NCI-H524 (cell line): ENCODE measurements at regions not wholly inside any gene's neighbourhood (a gene's known extent, or its start where the extent isn't known, plus 50 kb on each side); places are given as distances from the start of the nearest gene placed in this dataset.
A peak's percentile ranks its signal among the peaks of the same experiment; 100 is the strongest.

ENCODE experiments used
- DNase-seq, 2 experiments: peaks; one replicate each; lab custom pipeline; 2025; lab: John Stamatoyannopoulos, UW

DNA sequence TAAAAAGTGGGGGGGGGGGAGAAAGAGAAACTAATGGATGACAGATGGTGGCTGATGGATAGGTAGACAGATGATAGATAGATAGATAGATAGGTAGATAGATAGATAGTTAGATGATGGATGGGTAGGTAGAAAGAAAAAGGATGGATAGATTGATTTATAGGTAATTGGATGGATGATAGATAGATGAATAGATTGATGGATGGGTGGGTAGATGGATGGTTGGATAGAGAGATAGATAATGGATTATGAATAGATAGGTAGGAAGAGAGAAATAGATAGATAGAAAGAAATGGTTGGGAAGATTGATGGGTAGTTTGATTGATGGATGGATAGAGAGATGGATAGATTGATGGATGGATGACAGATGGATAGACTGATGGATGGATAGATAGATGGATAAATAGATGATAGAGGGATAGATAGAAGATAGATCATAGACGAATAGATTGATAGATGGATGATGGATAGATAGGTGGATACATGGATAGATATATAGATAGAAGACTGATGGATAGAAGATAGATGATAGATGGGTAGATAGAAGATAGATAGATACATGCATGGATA, 337.1 kb downstream of the C16orf95 start:
- no peak for DNase-seq

DNA sequence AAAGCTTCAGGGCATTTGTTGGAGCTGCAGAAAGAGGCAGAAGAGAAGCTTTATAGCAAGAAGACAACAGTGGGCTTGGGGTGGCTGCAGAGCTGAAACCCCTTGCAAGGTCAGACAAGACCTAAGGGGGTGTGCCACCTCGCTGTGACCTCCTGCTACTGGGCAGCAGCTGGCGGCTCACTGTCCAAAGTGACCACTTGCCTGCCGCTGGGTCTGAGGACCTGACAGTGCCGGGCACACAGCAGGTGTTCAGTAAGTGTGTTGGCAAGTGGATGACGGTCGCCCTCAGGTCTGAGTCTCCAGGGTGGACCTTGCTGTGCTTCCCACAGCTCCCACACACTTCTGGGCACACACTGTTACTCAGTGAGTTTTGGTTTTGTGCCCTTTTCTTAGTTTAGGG, 336.5 kb downstream of the C16orf95 start:
- DNase-seq, result no peak

DNA sequence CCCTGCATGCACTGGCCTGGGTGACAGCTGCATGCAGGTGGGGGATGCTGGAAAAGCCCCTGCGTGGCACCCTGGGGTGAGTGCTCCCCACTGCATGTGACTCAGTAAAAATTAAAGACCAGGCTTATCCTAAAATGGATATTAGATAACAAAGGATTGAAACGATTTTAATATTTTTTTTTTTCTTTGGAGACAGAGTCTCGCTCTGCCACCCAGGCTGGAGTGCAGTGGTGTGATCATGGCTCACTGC, 334.9 kb downstream of the C16orf95 start:
- no peak for DNase-seq

DNA sequence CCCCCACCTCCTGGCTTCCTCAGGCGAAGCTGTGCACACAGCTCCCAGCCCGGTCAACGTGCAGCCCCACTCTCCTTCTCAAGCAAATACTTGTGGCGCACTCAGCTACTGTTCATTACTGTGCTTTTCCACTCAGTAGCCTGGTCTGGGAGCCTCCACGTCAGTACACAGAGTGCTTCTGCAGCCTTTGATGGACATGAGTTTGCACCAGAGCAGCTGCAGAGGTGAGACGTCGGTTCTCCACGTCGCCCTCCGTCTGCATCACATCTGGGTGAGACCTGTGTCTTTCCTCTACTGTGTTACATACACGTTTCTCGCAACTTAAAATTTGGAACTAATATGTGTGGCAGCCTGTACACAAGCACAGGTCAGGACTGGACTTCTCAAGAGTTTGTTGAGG, 334.3 kb downstream of the C16orf95 start:
- DNase-seq, result no peak

DNA sequence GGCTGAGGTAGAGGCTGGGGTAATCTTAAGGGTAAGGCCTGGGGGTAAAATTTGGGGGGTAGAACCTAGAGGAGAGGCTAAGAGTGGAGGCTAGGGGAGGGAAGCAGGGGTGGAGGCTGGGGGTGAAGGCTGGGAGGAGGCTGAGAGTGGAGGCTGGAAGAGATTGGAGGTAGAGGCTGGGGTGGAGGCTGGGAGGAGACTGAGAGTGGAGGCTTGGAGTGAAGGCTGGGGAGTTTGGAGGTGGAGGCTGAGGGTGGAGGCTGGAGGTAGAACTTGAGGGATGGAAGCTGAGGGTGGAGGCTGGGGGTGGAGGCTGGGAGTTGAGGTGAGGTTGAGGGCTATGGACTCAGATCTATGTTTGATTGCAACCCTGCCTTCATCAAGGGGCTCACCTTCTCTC, 333.6 kb downstream of the C16orf95 start:
- DNase-seq, result no peak

DNA sequence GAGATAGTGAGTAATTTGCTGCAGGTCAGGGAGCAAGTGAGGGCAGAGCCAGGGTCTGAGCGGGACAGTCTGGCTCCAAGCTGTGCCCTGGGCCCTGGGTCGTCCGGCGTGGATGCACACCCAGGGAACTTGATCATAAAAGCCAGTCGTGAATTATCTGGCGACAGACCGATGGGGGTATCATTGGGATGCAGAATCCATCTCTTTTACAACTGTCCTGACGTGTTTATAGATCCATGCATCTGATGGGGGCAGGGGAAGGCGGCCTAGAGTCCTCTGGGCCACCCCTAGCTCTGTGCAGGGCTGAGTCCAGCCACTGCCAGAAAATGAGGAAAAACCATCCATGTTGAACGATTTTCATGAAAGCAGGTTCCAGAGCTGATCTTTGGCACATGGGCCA, 332.8 kb downstream of the C16orf95 start:
- no peak for DNase-seq

DNA sequence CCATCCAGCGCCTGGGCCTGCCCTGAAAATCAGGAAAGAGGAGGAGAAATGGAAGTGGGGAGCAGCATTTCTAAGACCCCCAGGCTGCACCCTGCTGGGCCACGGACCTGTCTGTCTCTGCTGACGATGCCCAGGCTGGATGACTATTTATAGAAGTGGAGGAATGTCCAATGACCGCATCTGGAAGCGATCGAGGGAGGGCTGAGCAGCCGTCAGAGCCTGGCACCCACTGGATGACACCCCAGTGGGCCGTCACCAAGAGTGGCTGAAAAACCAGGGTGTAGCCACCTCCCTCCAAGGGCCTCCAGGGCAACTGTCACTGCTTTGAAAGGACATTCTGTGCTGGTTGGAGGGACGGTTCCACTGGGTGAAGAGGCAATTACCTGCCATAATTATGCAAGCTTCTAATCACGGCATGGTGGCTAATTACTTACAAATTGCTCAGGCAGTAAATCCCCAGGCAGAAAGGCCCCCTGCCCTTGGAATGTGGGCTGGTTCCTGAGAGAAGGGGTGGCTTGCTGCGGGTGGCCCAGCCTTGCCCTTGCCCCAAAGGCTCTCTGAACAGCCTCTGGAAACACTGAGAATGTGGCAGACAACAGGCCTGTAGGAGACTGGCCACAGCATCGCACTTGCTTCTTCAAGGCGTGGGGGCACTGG, 332.1 kb downstream of the C16orf95 start:
- no peak for DNase-seq

DNA sequence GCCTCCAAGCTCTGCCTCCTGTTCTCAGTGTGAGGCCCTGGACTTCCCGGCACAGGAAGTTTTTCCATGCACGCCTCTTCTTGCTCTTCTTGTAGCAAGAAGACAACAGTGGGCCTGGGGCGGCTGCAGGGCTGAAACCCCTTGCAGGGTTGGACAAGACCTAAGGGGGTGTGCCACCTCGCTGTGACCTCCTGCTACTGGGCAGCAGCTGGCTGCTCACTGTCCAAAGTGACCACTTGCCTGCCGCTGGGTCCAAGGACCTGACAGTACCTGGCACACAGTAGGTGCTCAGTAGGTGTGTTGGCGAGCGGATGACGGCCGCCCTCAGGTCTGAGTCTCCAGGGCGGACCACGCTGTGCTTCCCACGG, 331.6 kb downstream of the C16orf95 start:
- DNase-seq, result no peak

DNA sequence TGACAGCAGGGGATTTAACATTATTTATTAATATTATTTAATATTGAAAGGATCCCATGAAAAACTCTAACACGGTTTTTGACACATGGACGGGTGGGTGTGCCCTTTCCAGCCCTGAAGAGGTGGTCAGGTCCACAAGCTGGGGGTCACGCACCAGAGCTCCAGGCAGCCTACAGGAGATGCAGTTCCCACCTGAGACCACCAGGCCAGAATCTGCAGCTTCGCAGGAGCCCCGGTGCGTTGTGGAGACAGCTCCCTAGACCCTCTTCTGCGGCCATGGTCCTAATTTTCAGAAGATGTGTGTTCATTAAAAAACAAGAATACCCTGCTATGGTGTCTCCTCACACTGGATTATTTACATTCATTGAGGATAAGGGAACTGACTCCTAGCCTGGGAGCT, 331.1 kb downstream of the C16orf95 start:
- no peak for DNase-seq

DNA sequence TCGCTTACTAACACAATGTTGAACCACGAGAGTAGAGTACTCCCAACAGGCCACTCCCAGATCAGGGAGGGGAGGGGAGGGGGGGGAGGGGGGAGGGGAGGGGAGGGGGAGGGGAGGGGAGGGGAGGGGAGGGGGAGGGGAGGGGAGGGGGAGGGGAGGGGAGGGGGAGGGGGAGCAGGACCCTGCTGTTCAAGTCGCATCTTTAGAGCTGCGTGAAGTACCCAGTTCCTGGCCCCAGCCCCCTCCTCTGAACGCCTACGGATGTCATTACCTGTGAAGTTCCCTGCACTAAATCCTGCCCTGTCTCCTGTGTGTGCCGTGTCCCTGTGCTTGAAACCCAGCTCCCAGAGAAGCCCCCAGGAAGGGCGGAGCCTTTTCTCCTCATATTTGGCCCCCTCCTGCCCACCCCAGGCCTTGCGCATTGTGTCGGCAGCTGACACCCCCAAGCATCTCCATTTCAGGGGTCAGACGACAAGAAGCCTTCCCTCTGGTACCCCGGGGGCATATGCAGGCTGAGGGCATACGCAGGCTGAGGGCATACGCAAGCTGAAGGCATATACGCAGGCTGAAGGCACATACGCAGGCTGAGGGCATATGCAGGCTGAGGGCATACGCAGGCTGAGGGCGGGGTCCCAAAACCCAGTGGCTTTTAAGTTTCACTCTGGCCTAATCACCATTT, 330.2 kb downstream of the C16orf95 start:
- DNase-seq, result no peak

DNA sequence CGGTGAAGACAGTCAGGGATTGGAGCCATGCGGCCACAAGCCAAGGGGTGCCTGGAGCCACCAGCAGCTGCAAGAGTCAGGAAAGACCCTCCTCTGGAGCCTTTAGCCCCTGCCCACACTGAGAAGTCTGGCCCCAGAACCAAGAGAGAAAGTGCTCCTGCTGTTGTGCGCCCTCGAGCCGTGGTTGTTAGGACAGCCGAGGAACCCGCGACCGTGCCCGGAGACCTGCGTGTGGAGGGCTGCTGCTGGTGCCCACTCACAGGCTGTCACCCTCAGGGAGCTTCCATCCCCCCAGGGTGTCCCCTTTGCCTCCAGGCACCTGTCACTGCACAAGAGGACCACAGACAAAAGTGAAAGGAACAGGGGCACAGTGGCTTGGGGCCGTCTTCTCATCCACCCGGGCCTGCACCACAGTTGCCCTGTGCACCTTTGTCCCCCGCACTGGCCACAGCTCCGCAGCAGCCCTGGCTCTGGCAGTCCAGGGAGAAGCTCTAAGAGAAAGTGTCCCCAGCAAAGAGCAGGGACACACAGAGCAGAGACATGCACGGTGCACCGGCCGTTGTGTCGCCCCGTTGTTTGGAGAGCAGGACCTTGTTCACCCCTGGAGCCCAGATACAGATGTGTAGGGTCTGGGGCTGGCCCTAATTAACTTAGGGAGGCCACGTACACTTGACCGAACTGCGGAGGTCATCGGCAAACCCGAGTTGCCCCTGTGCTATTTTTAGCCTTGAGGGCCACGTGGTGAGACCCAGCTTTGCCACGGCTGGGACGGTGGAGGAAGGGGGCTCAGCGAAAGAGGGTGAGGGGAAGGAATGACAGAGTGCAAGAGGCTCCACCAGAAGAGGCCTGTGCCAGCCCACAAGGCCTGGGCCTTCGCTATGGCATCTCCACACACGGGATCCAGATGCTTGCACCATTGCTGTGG, 329.2 kb downstream of the C16orf95 start:
- no peak for DNase-seq

DNA sequence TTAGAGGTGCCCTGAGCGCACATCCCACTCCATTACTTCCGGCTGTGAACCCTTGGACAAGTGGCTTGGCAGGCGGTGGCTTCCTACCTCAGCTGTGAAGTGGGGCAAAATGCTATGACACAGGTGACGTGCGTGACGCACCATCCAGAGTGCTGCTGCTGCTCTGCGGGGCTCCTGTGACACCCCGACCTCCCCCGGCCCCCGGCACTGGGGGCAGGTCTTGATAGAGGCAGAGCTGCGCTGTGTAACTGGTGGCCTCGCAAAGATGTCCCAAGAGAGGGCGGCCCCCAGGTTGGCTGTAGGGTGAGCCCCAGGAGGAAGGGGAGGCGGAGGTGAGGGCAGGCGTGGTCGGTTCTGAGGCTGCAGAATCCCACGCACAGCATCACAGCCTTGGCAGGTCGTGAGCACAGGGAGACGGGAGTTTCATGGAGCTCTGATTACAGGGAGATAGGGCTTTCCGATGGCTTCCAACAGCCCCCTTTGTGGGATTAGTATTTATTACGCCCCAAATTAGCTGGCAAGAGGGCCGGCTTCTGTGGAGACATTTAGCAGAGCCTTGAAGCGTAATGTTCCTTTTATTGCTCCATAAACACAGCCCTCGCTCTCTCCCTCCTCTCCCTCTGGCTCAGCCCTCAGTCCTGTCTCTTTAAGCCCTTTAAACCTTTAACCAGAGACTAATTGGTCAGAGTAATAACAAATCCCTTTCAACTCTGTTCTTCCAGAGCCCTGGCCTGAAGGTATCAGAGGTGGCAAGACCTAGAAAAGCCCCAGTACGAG, 328.1 kb downstream of the C16orf95 start:
- DNase-seq, result no peak

DNA sequence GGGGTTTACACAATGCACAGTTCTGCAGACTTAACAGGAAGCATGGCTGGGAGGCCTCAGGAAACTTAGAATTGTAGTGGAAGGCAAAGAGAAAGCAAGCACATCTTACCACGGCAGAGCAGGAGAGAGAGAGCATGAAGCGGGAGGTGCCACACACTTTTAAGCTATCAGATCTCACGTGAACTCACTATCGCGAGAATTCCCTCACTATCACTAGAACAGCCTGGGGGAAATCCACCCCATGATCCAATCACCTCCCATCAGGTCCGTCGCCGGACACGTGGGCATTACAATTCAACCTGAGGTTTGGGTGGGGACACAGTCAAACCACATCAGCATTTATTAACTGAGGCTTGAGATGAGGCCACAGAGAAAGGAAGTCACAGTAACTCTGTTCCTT, 326.7 kb downstream of the C16orf95 start:
- no peak for DNase-seq

DNA sequence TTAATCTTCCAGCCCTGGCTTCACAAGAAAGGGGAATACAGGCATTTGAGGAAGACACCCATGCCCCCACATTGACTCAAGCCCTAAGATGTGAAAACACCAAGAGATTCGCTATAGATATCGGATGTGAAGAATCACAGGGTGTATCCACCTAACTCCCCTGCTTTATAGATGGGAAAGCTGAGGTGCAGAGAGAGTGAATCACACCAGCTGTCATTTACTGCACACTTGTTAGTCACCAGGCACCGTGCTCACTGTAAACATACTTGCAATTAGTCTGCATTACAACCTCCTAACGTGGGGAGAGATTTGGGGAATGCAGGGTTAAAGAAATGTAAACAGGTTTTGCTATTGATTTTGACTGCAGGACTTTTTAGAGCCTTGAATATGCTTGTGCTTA, 325.5 kb downstream of the C16orf95 start:
- no peak for DNase-seq

DNA sequence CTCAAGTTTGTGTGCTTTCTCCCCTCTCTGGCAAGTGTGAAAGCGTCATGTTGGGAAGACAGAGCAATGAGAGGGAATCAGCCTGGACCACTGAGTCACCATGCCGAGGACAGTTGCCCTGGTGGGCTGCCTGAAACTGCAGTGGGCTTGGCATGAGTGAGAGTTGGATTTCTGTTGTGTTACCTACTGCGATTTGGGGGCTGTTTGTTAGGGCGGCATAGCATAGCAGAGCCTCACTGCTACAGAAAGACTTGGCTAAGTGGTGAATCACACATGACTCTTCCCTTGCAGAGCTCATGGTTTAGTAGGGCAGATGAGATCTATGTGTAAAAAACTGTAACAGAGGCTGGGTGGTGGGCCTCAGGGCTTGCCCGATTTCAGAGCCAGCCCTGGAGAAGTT, 324.6 kb downstream of the C16orf95 start:
- DNase-seq, result no peak

DNA sequence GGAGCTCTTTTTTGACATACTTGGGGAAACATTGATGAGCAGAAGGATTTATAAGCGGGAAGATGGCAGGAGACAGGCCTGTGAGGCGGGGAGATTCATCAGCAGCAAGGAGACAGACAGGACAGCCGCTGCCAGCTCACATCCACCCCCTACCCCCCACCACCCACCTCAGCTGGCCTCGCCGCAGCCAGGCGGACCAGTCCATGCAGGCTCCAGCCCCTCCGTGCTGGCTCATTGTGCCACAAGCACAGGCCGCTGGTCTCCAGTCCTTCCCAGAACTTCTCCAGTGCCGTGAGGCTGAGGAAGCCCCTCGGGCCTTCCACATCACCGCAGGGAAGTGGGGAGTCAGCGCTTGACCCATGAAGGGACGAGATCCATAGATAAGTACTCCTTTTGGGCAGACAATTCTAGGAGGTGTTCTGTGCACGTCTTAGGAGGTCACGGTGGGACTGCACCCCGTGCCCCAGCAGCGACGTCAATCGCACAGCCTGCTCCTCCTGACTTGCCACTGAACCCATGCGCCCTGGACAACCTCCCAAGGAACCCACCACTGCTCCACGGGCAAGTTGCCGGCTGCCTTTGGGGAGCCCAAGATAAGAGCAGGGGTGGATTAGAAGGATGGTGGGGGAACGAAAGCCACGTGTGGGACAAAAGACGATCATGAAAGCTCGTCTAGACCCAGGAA, 323.6 kb downstream of the C16orf95 start:
- no peak for DNase-seq

DNA sequence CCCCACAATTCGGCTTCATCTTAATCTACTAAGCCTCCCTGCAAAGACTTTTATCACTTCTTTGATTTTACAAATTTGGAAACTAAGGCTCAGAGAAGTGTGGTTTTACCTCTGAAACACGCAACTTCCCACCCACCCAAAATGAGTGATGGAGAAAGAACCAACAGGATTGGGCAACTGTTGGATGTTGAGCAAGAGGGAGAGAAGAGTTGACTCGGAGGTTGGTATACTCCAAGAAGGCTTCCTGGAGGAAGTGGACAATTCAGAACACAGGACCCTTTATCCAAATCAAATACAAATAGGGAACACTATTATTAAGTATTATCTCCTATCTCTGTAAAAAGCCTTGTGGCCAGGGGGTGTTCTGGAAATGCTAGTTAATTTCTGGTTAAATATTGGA, 323.0 kb downstream of the C16orf95 start:
- DNase-seq, result no peak

DNA sequence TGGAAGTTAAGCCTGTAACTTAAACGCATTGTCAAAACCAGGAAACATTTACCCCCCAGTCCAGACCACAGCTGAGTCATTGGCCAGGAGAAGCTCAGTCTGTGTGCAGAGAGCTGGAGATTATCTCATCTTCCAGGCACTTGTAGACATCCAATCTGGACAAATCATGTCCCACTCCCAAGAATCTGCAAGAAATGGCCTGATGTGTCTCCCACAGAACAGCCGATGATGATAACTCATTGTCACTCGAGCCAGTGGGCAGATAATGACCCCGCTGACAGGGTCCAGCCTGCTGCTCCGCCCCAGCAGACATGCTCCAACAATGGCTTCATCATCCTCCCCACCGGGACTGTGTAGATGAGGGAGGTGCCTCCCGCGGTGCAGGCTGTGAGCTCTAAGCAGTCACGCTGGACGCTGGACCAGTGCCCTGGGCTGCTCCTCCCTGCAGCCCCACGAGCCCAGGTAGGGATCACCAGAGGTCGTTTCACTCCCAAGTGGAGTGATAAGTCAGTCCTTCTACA, 322.5 kb downstream of the C16orf95 start:
- peak in 1 of 2 experiments; percentile 10 for DNase-seq

DNA sequence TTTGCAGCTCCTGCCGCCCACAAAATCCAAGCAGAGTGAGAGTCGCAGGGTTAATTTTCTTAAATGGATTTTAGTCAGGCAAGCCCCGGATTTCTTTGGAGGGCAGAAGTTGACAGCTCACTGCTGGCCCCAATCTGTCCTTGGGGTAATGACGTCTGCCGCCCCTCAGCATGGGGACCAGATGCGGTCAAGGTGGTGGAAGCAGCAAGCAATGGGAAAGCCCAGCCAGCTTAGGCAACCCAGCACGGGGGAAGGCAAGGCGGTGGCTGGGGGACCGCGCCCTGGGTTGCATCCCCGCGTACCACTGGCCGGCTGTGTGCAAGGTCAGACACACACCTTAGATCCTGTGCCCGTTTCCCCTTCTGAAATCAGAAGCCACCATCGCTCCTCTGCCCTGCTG, 321.7 kb downstream of the C16orf95 start:
- DNase-seq, result peak in 1 of 2 experiments; percentile 30

DNA sequence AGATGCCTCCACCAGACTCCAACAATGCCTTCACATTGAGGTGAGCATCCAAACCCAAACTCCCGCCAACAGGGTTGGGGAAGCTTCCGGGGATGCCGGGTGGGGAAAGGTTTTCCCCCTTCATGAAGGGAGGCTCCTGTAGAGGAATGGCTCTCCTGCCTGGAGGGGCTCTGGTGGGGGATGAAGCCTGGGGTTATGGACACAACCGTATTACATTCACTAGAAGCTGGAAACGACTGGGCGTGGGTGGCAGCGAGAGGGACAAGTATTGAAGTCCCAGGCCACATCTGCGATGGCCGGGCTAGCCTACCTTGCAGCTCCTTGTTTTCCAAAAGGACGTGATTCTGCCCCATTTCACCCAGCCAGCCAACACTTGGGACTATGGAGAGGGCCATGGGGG, 321.1 kb downstream of the C16orf95 start:
- no peak for DNase-seq

DNA sequence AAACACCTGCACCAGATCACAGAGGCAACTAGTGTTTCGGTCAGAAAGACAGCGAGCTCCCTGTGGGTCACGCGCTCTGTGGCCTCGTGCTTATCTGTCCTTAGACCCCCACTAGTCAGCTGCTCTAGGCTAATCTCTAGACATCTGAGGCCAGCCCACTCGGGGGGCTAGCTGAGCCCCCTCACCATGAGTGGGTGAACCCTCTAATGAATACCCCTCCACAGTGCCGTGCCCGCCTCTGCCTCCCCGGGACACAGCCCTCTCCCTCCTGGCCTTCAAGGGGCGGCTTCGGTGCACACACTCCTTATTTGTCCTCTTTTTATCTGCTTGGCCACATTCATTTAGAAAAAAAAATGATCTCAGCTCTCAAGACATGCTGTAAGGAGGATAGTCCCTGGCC, 320.1 kb downstream of the C16orf95 start:
- no peak for DNase-seq
